ENCODE measurements at regions not wholly inside any gene's neighbourhood (a gene's known extent, or its start where the extent isn't known, plus 50 kb on each side); places are given as distances from the start of the nearest gene placed in this dataset.
"Not testable (repeated sequence)": the region's sequence is repeated elsewhere in the genome, so short reads cannot be mapped to it uniquely, and the experiment has no call there.

- TF ChIP-seq CTCF (IDR thresholded peaks at IDR 0.05; ENCODE audit: low read depth, low read length, missing control alignments): no peak
- H3K4me3 ChIP-seq (ENCODE audit: low read depth, low read length): no peak overlapping the region
- DNase-seq (ENCODE audit: low read depth): no peak
These were observed 254.0 kb downstream of the BRINP2 start for GRCh38 chr1:177424744-177425143.

GRCh38 chr1:177423090-177423489 lies 252.3 kb downstream of the BRINP2 start:
- H3K4me3 ChIP-seq (ENCODE audit: low read depth, low read length): no peak overlapping the region
- DNase-seq (ENCODE audit: low read depth): no peak
- TF ChIP-seq CTCF (IDR thresholded peaks at IDR 0.05; ENCODE audit: low read depth, low read length, missing control alignments): no peak

- no peak for TF ChIP-seq CTCF (IDR thresholded peaks at IDR 0.05; ENCODE audit: low read depth, low read length, missing control alignments)
- no peak for DNase-seq (ENCODE audit: low read depth)
These were observed 243.3 kb downstream of the BRINP2 start for GRCh38 chr1:177413982-177414596.

GRCh38 chr1:177411381-177411780 lies 240.6 kb downstream of the BRINP2 start:
- TF ChIP-seq CTCF (IDR thresholded peaks at IDR 0.05; ENCODE audit: low read depth, low read length, missing control alignments): no peak
- H3K4me3 ChIP-seq (ENCODE audit: low read depth, low read length): no peak overlapping the region
- no peak for DNase-seq (ENCODE audit: low read depth)

More at GRCh38 chr1:177413982-177414596, 243.3 kb downstream of the BRINP2 start:
- no peak overlapping the region for H3K4me3 ChIP-seq (ENCODE audit: low read depth, low read length)

- no peak overlapping the region for H3K4me3 ChIP-seq (ENCODE audit: low read depth, low read length)
- TF ChIP-seq CTCF (IDR thresholded peaks at IDR 0.05; ENCODE audit: low read depth, low read length, missing control alignments): no peak
- no peak for DNase-seq (ENCODE audit: low read depth)
These were observed 239.5 kb downstream of the BRINP2 start for GRCh38 chr1:177410179-177410766.

- DNase-seq (ENCODE audit: low read depth); H3K4me3 ChIP-seq (ENCODE audit: low read depth, low read length): not testable (repeated sequence)
These were observed 235.6 kb downstream of the BRINP2 start for GRCh38 chr1:177406323-177406722.

- no peak for DNase-seq (ENCODE audit: low read depth)
- no peak for TF ChIP-seq CTCF (IDR thresholded peaks at IDR 0.05; ENCODE audit: low read depth, low read length, missing control alignments)
- H3K4me3 ChIP-seq (ENCODE audit: low read depth, low read length): no peak overlapping the region
These were observed 221.6 kb downstream of the BRINP2 start for GRCh38 chr1:177392336-177392735.
